H9 (cell line): ENCODE measurements at regions not wholly inside any gene's neighbourhood (a gene's known extent, or its start where the extent isn't known, plus 50 kb on each side); places are given as distances from the start of the nearest gene placed in this dataset.

Experiments
- DNase-seq: peaks from one replicate; pipeline ENCODE4 v3.0.0-alpha.2; 2017
- H2AFZ ChIP-seq: one replicate; pipeline ENCODE4 v1.6.1; 2013; ENCODE audit warnings: mild to moderate bottlenecking, low read length, control low read depth, moderate library complexity
- H2AK5ac ChIP-seq: 2 replicates; pipeline ENCODE4 v1.6.1; 2013; ENCODE audit warnings: low read length, control low read depth, mixed read lengths; ENCODE audit not compliant: insufficient read length
- H2BK120ac ChIP-seq: one replicate; pipeline ENCODE4 v1.6.1; 2013; ENCODE audit warnings: low read depth, mild to moderate bottlenecking, low read length, control low read depth, inconsistent platforms; ENCODE audit not compliant: poor library complexity, severe bottlenecking
- H2BK12ac ChIP-seq: 2 replicates; pipeline ENCODE4 v1.6.1; 2013; ENCODE audit warnings: low read length, control low read depth, mixed read lengths, low read depth; ENCODE audit not compliant: insufficient read length
- H2BK15ac ChIP-seq: 2 replicates; pipeline ENCODE4 v1.6.1; 2013; ENCODE audit warnings: low read depth, low read length, control low read depth
- H2BK20ac ChIP-seq: one replicate; pipeline ENCODE4 v1.6.1; 2013; ENCODE audit warnings: low read depth, mild to moderate bottlenecking, low read length, control low read depth, inconsistent platforms; ENCODE audit not compliant: poor library complexity, severe bottlenecking
- H2BK5ac ChIP-seq: 2 replicates; pipeline ENCODE4 v1.6.1; 2013; ENCODE audit warnings: low read length, control low read depth, mixed read lengths; ENCODE audit not compliant: insufficient read length
- H3K14ac ChIP-seq: 2 replicates; pipeline ENCODE4 v1.6.1; 2013; ENCODE audit warnings: low read length, control low read depth; ENCODE audit not compliant: insufficient read depth
- H3K18ac ChIP-seq: 2 replicates; pipeline ENCODE4 v1.6.1; 2013; ENCODE audit warnings: low read depth, mild to moderate bottlenecking, mixed read lengths, low read length, control low read depth; ENCODE audit not compliant: insufficient read length
- H3K23ac ChIP-seq: 2 replicates; pipeline ENCODE4 v1.6.1; 2013; ENCODE audit warnings: low read length, control low read depth, mixed read lengths, low read depth; ENCODE audit not compliant: insufficient read length
- H3K23me2 ChIP-seq: 2 replicates; pipeline ENCODE4 v1.6.1; 2013; ENCODE audit warnings: low read depth, mild to moderate bottlenecking, mixed read lengths, low read length, control low read depth; ENCODE audit not compliant: insufficient read length, poor library complexity, severe bottlenecking
- H3K27ac ChIP-seq: 2 replicates; pipeline ENCODE4 v1.5.1; 2013; ENCODE audit warnings: low read length, control low read depth, mixed read lengths, low read depth; ENCODE audit not compliant: insufficient read length
- H3K27me3 ChIP-seq: 2 replicates; pipeline ENCODE4 v1.6.1; 2013; ENCODE audit warnings: low read length, control low read depth, inconsistent platforms; ENCODE audit not compliant: insufficient read depth
- H3K4ac ChIP-seq: 2 replicates; pipeline ENCODE4 v1.6.1; 2013; ENCODE audit warnings: low read depth, mild to moderate bottlenecking, control low read depth, inconsistent platforms, low read length, moderate library complexity
- H3K4me1 ChIP-seq: 2 replicates; pipeline ENCODE4 v1.6.1; 2013; ENCODE audit warnings: low read length, control low read depth, inconsistent platforms; ENCODE audit not compliant: insufficient read depth
- H3K4me2 ChIP-seq: 2 replicates; pipeline ENCODE4 v1.6.1; 2013; ENCODE audit warnings: low read length, control low read depth, mixed read lengths; ENCODE audit not compliant: insufficient read length, insufficient read depth
- H3K56ac ChIP-seq: 2 replicates; pipeline ENCODE4 v1.6.1; 2013; ENCODE audit warnings: low read depth, mild to moderate bottlenecking, mixed read lengths, low read length, control low read depth; ENCODE audit not compliant: insufficient read length
- H3K79me1 ChIP-seq: 2 replicates; pipeline ENCODE4 v1.6.1; 2013; ENCODE audit warnings: low read depth, mild to moderate bottlenecking, moderate library complexity, low read length, control low read depth, inconsistent platforms; ENCODE audit not compliant: insufficient read depth, poor library complexity, severe bottlenecking
- H3K79me2 ChIP-seq: 2 replicates; pipeline ENCODE4 v1.6.1; 2013; ENCODE audit warnings: low read length, control low read depth, inconsistent platforms; ENCODE audit not compliant: insufficient read depth
- H3K9ac ChIP-seq: 2 replicates; pipeline ENCODE4 v1.6.1; 2013; ENCODE audit warnings: low read length, control low read depth, mixed read lengths; ENCODE audit not compliant: insufficient read length; ENCODE audit errors: extremely low read depth
- H3K9me3 ChIP-seq: one replicate; pipeline ENCODE4 v1.6.1; 2013; ENCODE audit warnings: low read depth, low read length, inconsistent platforms; ENCODE audit not compliant: control insufficient read depth
- H3T11ph ChIP-seq: one replicate; pipeline ENCODE4 v1.6.1; 2013; ENCODE audit warnings: mild to moderate bottlenecking, low read length, control low read depth, inconsistent platforms
- H4K20me1 ChIP-seq: one replicate; pipeline ENCODE4 v1.6.1; 2013; ENCODE audit not compliant: control insufficient read depth, insufficient read length, insufficient read depth
- H4K5ac ChIP-seq: 2 replicates; pipeline ENCODE4 v1.6.1; 2013; ENCODE audit warnings: low read depth, mild to moderate bottlenecking, mixed read lengths, low read length, control low read depth; ENCODE audit not compliant: insufficient read length
- H4K8ac ChIP-seq: replicated peaks from 2 replicates; pipeline ENCODE4 v1.6.1; 2013; ENCODE audit warnings: low read length, control low read depth, mixed read lengths, low read depth; ENCODE audit not compliant: insufficient read length
- H4K91ac ChIP-seq: 2 replicates; pipeline ENCODE4 v1.6.1; 2013; ENCODE audit warnings: low read depth, mild to moderate bottlenecking, moderate library complexity, mixed read lengths, low read length, control low read depth; ENCODE audit not compliant: insufficient read length
- H3K27ac Mint-ChIP-seq, 3 experiments: 2 replicates in 2 of 3; 3 replicates in 1 of 3; pipeline ENCODE4 v1.8.0; 2020 to 2021; ENCODE audit warnings: mixed read lengths in 3 of 3, mild to moderate bottlenecking in 1 of 3, moderate library complexity in 1 of 3
- H3K27me3 Mint-ChIP-seq: 2 replicates; pipeline ENCODE4 v1.8.0; 2021; ENCODE audit warnings: low read depth, mild to moderate bottlenecking, moderate library complexity, mixed read lengths
- H3K36me3 Mint-ChIP-seq, 3 experiments: 2 replicates in 2 of 3; 3 replicates in 1 of 3; pipeline ENCODE4 v1.8.0; 2020 to 2021; ENCODE audit warnings: low read depth in 3 of 3, mixed read lengths in 3 of 3; ENCODE audit not compliant: insufficient read depth in 1 of 3
- H3K4me1 Mint-ChIP-seq, 2 experiments: 2 replicates each; pipeline ENCODE4 v1.8.0; 2020; ENCODE audit warnings: mixed read lengths in 2 of 2
- H3K4me3 Mint-ChIP-seq, 2 experiments: 2 replicates in 1 of 2; 3 replicates in 1 of 2; pipeline ENCODE4 v1.8.0; 2020 to 2021; ENCODE audit warnings: mild to moderate bottlenecking in 2 of 2, mixed read lengths in 2 of 2, moderate library complexity in 1 of 2
- H3K9me3 Mint-ChIP-seq, 2 experiments: 2 replicates in 1 of 2; 3 replicates in 1 of 2; pipeline ENCODE4 v1.8.0; 2020; ENCODE audit warnings: mild to moderate bottlenecking in 2 of 2, mixed read lengths in 2 of 2, moderate library complexity in 1 of 2
- WGBS: extraction: QIAGEN DNeasy Blood & Tissue Kit; methylation state at CpG from one replicate; pipeline ENCODE4 v1.1.7; 2013; ENCODE audit warnings: missing lambda C conversion rate, low lambda C conversion rate, mixed read lengths; ENCODE audit not compliant: insufficient read length; ENCODE audit errors: extremely low coverage; 5-methylcytosine and 5-hydroxymethylcytosine counted together
- TF ChIP-seq, protein P1 (sequence below): fragments of 200-600 bp; sonication (generic); conservative IDR thresholded peaks from 3 replicates; pipeline ENCODE4 v1.8.0; 2021; ENCODE audit warnings: antibody characterized with exemption, mild to moderate bottlenecking

- no peak overlapping the region for H3K27ac ChIP-seq
- no peaks in the 10 kb centered on the region for H3K79me2 ChIP-seq
- H3K9ac ChIP-seq = no peak overlapping the region
- 0 out of 4 replicates have a peak, but pooled peaks cover 0 to 2% of the 10 kb centered on the region in 2 experiments for H3K4me1 Mint-ChIP-seq
- peaks cover 0 to 3% of the 10 kb centered on the region in 2 experiments; a peak in 2 of 5 replicates for H3K9me3 Mint-ChIP-seq
- no peaks in the 10 kb centered on the region for H3K79me1 ChIP-seq
- no peak overlapping the region for H3K4me2 ChIP-seq
- H2BK5ac ChIP-seq = no peak overlapping the region
- H2BK120ac ChIP-seq = no peak overlapping the region
- H3K14ac ChIP-seq = no peak overlapping the region
- H3T11ph ChIP-seq = no peak overlapping the region
- H3K27ac Mint-ChIP-seq = no peak overlapping the region; a peak in 1 of 7 replicates
- H3K4ac ChIP-seq = no peak overlapping the region
- H3K18ac ChIP-seq = no peak overlapping the region
- H3K9me3 ChIP-seq = no peaks in the 10 kb centered on the region
- H4K20me1 ChIP-seq = no peaks in the 10 kb centered on the region
- no peak overlapping the region for H3K23ac ChIP-seq
- TF ChIP-seq, protein P1, sequence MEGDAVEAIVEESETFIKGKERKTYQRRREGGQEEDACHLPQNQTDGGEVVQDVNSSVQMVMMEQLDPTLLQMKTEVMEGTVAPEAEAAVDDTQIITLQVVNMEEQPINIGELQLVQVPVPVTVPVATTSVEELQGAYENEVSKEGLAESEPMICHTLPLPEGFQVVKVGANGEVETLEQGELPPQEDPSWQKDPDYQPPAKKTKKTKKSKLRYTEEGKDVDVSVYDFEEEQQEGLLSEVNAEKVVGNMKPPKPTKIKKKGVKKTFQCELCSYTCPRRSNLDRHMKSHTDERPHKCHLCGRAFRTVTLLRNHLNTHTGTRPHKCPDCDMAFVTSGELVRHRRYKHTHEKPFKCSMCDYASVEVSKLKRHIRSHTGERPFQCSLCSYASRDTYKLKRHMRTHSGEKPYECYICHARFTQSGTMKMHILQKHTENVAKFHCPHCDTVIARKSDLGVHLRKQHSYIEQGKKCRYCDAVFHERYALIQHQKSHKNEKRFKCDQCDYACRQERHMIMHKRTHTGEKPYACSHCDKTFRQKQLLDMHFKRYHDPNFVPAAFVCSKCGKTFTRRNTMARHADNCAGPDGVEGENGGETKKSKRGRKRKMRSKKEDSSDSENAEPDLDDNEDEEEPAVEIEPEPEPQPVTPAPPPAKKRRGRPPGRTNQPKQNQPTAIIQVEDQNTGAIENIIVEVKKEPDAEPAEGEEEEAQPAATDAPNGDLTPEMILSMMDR = no peak
- H2AK5ac ChIP-seq = no peak overlapping the region
- no peaks in the 10 kb centered on the region for H3K23me2 ChIP-seq
- H2AFZ ChIP-seq = no peak overlapping the region
- H4K91ac ChIP-seq = no peak overlapping the region
- H4K5ac ChIP-seq = no peak overlapping the region
- no peak for DNase-seq
- H3K4me1 ChIP-seq = no peaks in the 10 kb centered on the region
- H4K8ac ChIP-seq = no peak overlapping the region
- no peak overlapping the region for H3K56ac ChIP-seq
- H3K4me3 Mint-ChIP-seq = no peak overlapping the region
- no peaks in the 10 kb centered on the region; the same call in none of the 2 replicates for H3K27me3 Mint-ChIP-seq
- WGBS = no CpG with 5 or more reads among the region's 8 CpGs
- H3K36me3 Mint-ChIP-seq = peaks cover 0 to 2% (median 0%) of the 10 kb centered on the region in 3 experiments; a peak in 1 of 7 replicates
- H2BK15ac ChIP-seq = no peak overlapping the region
- no peak overlapping the region for H2BK20ac ChIP-seq
- H2BK12ac ChIP-seq = no peak overlapping the region
- H3K27me3 ChIP-seq = no peaks in the 10 kb centered on the region
These were observed 49.6 kb upstream of the CD93 start for GRCh38 chr20:23135449-23136420.
